Vagina (tissue), 2 donors: ENCODE measurements at regions not wholly inside any gene's neighbourhood (a gene's known extent, or its start where the extent isn't known, plus 50 kb on each side); places are given as distances from the start of the nearest gene placed in this dataset.

Experiments used
- POLR2A ChIP-seq, 2 donors: fragments of 450-650 bp; IDR thresholded peaks; one replicate each; pipeline ENCODE4 v1.6.1; 2017; ENCODE audit warnings: antibody characterized with exemption in 2 of 2, mild to moderate bottlenecking in 2 of 2, moderate library complexity in 2 of 2
- POLR2AphosphoS5 ChIP-seq, 2 donors: sonication (generic); formaldehyde crosslinking; IDR thresholded peaks; one replicate each; pipeline ENCODE4 v1.9.0; 2017; ENCODE audit warnings: antibody characterized with exemption in 2 of 2, mild to moderate bottlenecking in 2 of 2, low read depth in 1 of 2; ENCODE audit not compliant: insufficient read depth in 1 of 2
- TF ChIP-seq, protein P1 (sequence below), 3 experiments: fragments of 450-650 bp in 2 of 3; fragments of 200-600 bp in 1 of 3; sonication (generic) in 1 of 3; IDR thresholded peaks; one replicate each; pipeline ENCODE4 v1.5.1; 2017 to 2019; ENCODE audit warnings: antibody characterized with exemption in 3 of 3, mild to moderate bottlenecking in 2 of 3, moderate library complexity in 2 of 3

DNA sequence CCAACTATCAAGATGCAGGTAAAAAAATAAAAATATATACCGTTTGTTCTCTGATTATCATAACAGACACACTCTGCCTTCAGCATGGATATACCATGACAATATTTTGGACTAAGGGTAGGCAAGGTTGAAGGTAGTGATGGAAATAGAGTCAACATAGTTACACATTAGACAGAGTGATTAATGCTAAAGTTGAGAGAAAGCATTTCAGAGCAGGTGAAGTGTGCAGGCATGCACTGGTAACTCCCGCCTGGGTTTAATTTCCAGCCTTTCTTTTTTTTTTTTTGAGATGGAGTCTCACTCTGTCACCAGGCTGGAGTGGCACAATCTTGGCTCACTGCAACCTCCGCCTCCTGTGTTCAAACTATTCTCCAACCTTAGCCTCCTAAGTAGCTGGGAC, 458.5 kb downstream of the TLR4 start:
- TF ChIP-seq POLR2AphosphoS5 (IDR thresholded peaks at IDR 0.05; ENCODE audit: insufficient read depth in 1 of 2, low read depth in 1 of 2) (no peak), POLR2A (IDR thresholded peaks at IDR 0.05) (no peak)
- TF ChIP-seq, protein P1, sequence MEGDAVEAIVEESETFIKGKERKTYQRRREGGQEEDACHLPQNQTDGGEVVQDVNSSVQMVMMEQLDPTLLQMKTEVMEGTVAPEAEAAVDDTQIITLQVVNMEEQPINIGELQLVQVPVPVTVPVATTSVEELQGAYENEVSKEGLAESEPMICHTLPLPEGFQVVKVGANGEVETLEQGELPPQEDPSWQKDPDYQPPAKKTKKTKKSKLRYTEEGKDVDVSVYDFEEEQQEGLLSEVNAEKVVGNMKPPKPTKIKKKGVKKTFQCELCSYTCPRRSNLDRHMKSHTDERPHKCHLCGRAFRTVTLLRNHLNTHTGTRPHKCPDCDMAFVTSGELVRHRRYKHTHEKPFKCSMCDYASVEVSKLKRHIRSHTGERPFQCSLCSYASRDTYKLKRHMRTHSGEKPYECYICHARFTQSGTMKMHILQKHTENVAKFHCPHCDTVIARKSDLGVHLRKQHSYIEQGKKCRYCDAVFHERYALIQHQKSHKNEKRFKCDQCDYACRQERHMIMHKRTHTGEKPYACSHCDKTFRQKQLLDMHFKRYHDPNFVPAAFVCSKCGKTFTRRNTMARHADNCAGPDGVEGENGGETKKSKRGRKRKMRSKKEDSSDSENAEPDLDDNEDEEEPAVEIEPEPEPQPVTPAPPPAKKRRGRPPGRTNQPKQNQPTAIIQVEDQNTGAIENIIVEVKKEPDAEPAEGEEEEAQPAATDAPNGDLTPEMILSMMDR (IDR thresholded peaks at IDR 0.05) = no peak
